PFSK-1 (cell line): ENCODE measurements at regions not wholly inside any gene's neighbourhood (a gene's known extent, or its start where the extent isn't known, plus 50 kb on each side); places are given as distances from the start of the nearest gene placed in this dataset.

Source experiments
- FOXP2 ChIP-seq: optimal IDR thresholded peaks from 2 replicates; pipeline ENCODE3; 2011; ENCODE audit warnings: borderline replicate concordance, control low read depth, inconsistent platforms; ENCODE audit not compliant: insufficient read depth; ENCODE audit errors: extremely low read length, extremely low read depth
- POLR2AphosphoS5 ChIP-seq: IDR thresholded peaks from 2 replicates; pipeline ENCODE4 v1.6.1; 2012; ENCODE audit warnings: low read depth, mild to moderate bottlenecking, control low read depth, low read length, moderate library complexity
- REST ChIP-seq, 2 experiments: IDR thresholded peaks; 2 replicates each; pipeline versions ENCODE4 v1.6.1 to v1.8.0; 2011 to 2012; ENCODE audit warnings: low read depth in 2 of 2, low read length in 2 of 2, control low read depth in 1 of 2, inconsistent platforms in 1 of 2, mild to moderate bottlenecking in 1 of 2, moderate library complexity in 1 of 2; ENCODE audit not compliant: insufficient read depth in 1 of 2
- SIN3A ChIP-seq: IDR thresholded peaks from 2 replicates; pipeline ENCODE4 v1.6.1; 2012; ENCODE audit warnings: mild to moderate bottlenecking, low read length, moderate library complexity, borderline replicate concordance; ENCODE audit not compliant: insufficient read depth
- TAF1 ChIP-seq: IDR thresholded peaks from 2 replicates; pipeline ENCODE4 v1.6.1; 2012; ENCODE audit warnings: low read length, control low read depth, borderline replicate concordance; ENCODE audit not compliant: insufficient read depth

- TF ChIP-seq SIN3A: no peak
- TF ChIP-seq REST (IDR thresholded peaks at IDR 0.05; ENCODE audit: insufficient read depth in 1 of 2, low read depth in 2 of 2, low read length in 2 of 2): no peak
- no peak for TF ChIP-seq FOXP2
These were observed 90.0 kb upstream of the SLC6A6 start for GRCh38 chr3:14312375-14312774.

GRCh38 chr3:14317057-14317553, 85.3 kb upstream of the SLC6A6 start:
- TF ChIP-seq FOXP2: no peak
- TF ChIP-seq POLR2AphosphoS5: no peak
- no peak for TF ChIP-seq REST (IDR thresholded peaks at IDR 0.05; ENCODE audit: insufficient read depth in 1 of 2, low read depth in 2 of 2, low read length in 2 of 2)
- TF ChIP-seq TAF1: no peak
- TF ChIP-seq SIN3A: no peak

GRCh38 chr3:14318646-14319045, 83.8 kb upstream of the SLC6A6 start:
- TF ChIP-seq POLR2AphosphoS5 (no peak), FOXP2 (no peak), REST (IDR thresholded peaks at IDR 0.05; ENCODE audit: insufficient read depth in 1 of 2, low read depth in 2 of 2, low read length in 2 of 2) (no peak), SIN3A (no peak), TAF1 (no peak)

DNA sequence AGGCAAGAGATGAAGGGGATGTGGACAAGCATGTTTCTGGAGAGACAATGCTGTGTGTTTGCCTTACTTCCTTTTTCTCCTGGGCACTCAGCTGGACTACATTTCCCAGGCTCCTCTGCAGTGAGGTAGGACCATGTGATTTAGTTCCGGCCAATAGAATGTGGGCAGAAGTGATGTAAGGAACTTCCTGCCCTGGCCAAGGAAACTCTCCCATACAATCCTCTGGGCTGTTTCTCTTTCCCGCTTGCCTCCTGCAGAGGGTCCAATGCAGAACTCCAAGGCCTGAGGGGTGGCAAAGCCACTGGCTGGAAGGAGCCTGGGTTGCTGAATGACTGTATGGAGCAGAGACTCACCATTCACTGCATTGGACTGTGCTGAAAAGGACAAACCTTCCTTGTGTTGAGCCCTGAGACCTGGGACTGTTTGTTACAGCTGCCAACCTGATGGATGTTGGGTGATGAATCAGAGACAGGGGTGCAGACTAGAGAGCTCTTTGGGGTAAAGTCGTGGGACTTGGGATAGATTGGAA, 82.7 kb upstream of the SLC6A6 start:
- TF ChIP-seq POLR2AphosphoS5 (peak; percentile 76), REST (IDR thresholded peaks at IDR 0.05; ENCODE audit: insufficient read depth in 1 of 2, low read depth in 2 of 2, low read length in 2 of 2) (no peak)

GRCh38 chr3:14320219-14320618, 82.2 kb upstream of the SLC6A6 start:
- no peak for TF ChIP-seq TAF1
- TF ChIP-seq FOXP2: no peak
- no peak for TF ChIP-seq POLR2AphosphoS5
- TF ChIP-seq REST (IDR thresholded peaks at IDR 0.05; ENCODE audit: insufficient read depth in 1 of 2, low read depth in 2 of 2, low read length in 2 of 2): no peak
- no peak for TF ChIP-seq SIN3A
